ENCODE measurements at regions not wholly inside any gene's neighbourhood (a gene's known extent, or its start where the extent isn't known, plus 50 kb on each side); places are given as distances from the start of the nearest gene placed in this dataset.
A peak's percentile ranks its signal among the peaks of the same experiment; 100 is the strongest.
"Not testable (repeated sequence)": the region's sequence is repeated elsewhere in the genome, so short reads cannot be mapped to it uniquely, and the experiment has no call there.

GRCh38 chr16:59573528-59574271 is 839.6 kb upstream of the GOT2 start:
- no peak for DNase-seq

DNA sequence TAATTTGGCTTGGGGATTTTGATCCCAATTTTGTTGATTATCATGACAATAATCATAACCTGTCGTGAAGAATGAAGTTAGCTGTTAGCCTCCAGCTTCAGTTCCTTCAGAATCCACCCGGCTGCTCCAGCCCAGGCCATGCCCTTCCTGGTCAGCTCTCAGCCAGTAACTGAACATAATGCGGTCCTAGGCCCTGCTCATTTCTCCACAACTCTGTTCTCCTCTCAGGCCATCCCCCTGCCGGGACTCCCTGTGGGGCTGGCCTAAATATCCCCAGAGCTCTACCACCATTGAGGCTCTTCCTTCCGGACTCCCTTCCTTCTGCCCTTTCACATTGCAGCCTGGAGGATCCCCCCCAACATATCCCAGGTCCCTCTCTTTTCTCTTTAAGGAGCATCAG is 833.4 kb upstream of the GOT2 start:
- DNase-seq = no peak

GRCh38 chr16:59566446-59566845 is 832.3 kb upstream of the GOT2 start:
- no peak for DNase-seq

DNA sequence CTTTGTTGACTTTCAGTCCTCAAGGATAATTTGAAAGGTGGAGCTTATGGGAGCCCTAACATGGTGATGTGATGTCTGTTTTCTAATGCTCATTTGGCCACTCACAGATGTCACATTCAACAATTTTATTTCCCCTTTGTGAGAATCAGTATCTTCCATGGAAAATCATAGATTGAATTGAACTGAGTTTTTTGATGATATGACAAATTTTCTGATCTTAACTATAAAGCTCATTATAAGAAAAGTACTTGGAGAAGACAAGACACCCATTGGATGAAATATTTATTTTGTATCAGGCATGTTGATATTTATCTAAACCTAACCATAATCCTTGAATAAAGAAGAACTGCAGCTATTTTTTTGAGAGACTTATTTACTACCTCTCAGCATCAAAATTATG is 824.6 kb upstream of the GOT2 start:
- no peak for DNase-seq

DNA sequence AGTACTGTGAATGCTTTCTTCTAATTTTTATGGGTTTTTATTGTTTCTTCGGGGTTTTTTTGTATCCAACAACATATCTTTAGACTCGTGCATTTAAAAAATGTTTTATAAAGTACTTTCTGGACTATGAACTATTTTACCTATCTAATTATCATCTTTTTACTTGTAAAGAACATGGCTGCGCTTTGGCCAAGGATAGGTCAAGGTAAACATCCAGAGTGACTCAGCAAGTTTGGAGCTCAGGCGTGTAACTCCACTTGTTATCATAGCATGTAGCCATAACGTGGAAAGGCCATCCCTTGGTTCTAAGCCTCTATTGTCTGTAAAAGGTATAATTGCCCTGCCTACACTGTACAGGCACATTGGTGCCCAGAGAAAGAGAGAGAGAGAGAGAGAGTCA is 818.0 kb upstream of the GOT2 start:
- no peak for DNase-seq

- DNase-seq = no peak
Observed at GRCh38 chr16:59545721-59546120, 811.6 kb upstream of the GOT2 start.

DNA sequence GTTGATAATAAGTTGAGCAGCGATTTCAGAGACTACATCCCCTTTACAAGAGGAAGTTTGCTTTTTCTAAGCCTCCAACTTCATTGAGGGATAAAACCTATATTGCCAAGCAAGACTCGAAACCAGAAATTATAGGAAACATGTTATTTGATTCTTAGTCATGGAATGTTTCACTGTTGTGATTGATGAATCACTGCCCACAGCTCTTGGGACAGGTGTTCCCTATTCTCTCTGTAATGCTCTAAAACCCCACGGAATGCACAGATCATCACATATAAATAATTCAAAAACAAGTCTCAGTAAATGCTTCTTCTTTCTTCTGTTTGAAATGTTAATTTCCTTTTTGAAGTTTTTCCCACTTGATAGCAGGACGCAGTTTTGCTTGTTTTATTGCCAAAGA is 809.5 kb upstream of the GOT2 start:
- no peak for DNase-seq

DNA sequence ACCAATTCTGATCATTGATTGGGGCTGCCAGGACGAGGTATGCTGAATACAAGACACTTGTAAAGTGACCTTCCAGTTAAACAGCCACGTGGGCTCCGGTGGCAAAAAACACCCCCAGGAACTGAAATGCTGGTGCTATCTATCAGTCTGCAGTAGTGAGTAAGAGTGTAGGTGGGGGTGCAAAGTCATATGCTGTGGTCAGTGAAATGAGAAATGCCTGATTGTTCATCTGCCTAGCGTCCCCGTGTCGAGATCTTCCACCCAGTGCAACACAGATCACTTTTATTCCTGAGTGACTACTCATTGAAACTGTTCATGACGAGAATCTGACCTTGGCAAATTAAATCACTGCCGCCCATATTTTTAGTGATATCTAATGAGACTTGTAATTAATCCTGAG is 806.5 kb upstream of the GOT2 start:
- no peak for DNase-seq

DNA sequence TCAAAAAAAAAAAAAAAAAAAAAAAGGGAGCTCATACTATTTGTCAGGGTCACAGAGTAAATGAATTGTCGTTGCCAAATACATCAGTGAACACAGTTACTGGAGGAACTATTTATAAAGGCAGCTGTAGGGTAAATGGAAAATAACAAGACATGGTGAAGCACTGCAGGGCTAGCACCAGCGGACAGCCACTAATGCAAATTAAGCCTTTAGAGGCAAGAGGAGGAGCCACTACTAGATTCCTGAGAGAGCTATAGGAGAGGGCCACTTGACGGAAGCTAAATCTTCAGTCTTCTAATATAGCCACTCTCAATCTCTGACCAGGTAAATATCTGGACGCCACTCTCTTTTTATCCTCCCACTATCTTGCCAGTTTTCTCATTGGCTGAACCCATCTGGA is 801.2 kb upstream of the GOT2 start:
- no peak for DNase-seq

GRCh38 chr16:59527206-59527997 is 793.3 kb upstream of the GOT2 start:
- DNase-seq = no peak

GRCh38 chr16:59522826-59523225 is 788.7 kb upstream of the GOT2 start:
- no peak for DNase-seq

- DNase-seq = peak; percentile 52
Observed at GRCh38 chr16:59518721-59519120, 784.6 kb upstream of the GOT2 start.

DNA sequence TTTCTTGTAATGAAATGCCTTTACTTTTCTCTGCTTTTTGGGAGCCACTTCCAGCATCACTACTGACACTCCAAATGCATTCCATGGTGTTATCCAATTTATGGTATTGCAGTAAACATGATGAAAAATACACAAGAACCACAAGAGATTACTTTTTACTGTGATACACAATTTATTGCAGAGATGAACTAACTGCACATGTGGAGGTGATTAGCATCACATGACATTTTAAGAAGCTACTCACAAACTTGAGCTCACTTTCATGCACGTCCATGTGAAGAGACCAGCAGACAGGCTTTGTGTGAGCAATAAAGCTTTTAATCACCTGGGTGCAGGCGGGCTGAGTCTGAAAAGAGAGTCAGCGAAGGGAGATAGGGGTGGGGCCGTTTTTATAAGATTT is 780.5 kb upstream of the GOT2 start:
- DNase-seq = no peak

DNA sequence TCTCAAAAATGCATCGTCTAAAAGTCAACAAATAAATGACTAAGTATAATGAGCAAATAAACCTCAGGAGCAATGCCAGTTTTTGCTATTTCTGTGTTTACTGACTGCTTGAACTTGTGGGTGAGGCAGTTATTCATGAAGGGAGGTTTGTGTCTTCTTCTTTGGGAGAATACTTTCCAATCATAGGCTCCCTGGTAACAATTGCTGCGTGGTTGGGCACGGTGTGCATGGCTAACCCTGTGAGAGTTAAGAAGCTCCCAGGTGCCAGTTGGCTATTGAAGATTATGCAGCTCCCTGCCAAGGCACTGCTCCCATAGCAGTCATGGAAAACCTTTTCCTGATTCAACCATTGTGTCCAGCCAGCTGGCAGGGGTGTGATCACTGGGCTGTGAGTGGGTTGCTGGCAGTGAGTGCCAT is 775.9 kb upstream of the GOT2 start:
- no peak for DNase-seq

DNA sequence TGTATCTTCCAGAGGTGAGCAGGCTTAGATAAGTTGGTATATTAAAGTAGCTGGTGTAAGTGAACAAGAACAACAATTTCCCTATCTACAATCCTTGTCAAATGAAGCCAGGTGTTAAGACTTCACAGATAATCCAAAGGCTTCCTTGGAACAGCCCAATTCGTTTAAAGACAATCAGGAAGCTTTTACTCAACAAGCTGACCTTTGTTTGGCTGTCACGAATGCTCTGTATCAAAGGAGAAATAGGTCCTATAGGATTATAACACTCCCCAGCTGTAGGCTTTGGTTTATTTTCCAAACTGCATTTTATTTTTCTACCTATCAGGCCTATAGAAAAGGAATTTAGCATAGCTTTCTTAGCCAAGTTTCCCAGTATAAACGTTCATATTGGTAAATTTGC is 766.5 kb upstream of the GOT2 start:
- DNase-seq = no peak

DNA sequence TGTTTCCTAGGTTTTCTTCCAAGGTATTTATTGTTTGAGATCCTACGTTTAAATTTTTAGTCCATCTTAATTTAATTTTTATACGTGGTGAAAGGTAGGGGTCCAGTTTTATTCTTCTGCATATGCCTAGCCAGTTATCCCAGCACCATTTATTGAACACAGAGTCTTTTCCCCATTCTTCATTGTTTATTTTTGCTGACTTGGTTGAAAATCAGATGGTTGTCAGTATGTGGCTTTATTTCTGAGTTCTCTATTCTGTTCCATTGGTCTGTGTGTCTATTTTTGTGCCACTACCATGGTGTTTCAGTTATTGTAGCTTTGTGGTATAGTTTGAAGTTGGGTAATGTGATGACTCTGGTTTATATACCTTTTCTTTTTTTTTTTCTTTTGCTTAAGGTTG is 753.0 kb upstream of the GOT2 start:
- DNase-seq = no peak

GRCh38 chr16:59484833-59485516 is 750.9 kb upstream of the GOT2 start:
- no peak for DNase-seq

- no peak for DNase-seq
Observed at GRCh38 chr16:59478838-59479237, 744.7 kb upstream of the GOT2 start.

GRCh38 chr16:59470556-59470955 is 736.4 kb upstream of the GOT2 start:
- no peak for DNase-seq

DNA sequence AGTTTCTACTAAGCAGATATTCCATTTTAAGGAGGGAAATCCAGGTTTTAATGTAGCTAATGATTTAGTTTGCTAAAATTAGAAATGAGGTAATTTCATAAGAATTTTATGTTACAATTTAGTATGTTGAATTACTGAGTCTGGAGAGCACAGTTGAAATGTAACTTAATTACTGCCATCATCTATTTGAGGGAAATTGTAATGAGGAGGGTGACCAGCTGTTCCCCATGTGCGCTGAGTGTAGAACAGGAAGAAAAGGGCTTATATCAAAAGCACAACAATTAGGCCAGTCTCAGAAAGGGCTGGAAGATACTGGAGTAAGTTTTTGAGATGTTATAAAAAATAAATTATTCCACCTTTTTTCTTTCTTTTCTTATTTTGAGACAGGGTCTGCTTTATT is 735.1 kb upstream of the GOT2 start:
- no peak for DNase-seq

- no peak for DNase-seq
Observed at GRCh38 chr16:59463776-59464175, 729.7 kb upstream of the GOT2 start.

DNA sequence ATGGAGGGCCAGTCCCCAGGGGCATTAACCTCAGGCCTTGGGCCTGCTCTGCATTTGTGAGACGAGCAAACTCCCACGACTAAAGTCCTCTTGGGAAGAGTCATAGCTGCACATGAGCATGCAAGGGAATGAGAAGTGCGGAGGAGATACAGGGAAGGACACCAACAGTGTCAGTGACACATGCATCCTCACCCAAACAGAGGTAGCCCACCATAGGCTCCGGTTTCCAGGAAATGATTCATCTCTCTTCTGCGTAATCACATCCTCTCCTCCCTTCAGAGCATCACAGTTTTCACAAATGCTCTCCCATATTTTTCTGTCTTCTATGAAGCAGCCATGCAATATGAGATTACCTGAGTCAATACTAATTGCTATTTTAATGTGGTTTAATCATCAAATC is 725.7 kb upstream of the GOT2 start:
- no peak for DNase-seq

DNA sequence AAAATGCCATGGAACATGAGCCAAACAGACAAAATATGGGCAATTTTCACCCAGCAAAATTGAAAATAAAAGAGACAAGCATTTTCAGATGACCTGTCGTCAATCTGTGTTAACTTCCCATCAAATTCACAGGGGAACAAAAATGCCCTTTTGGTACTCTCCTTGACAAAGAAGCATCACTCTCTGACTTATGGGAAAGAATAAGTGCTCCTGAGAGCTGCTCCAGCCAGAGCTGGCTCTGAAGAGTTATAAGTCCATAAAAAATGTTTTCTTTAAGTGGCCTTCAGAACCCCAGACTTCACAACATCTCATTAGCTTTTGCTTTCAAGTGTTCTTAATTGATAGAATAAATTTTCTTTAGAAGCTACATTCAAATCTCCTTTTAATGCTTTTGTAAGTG is 721.4 kb upstream of the GOT2 start:
- DNase-seq = no peak

GRCh38 chr16:59450513-59450912 is 716.4 kb upstream of the GOT2 start:
- DNase-seq = not testable (repeated sequence)

Data from islet precursor cell (in vitro differentiated cells).